SKM-1 (cell line): ENCODE measurements at regions not wholly inside any gene's neighbourhood (a gene's known extent, or its start where the extent isn't known, plus 50 kb on each side); places are given as distances from the start of the nearest gene placed in this dataset.
A peak's percentile ranks its signal among the peaks of the same experiment; 100 is the strongest.

Source experiments
- DNase-seq: peaks from one replicate; lab custom pipeline; 2025; ENCODE audit not compliant: unreplicated experiment; lab: John Stamatoyannopoulos, UW

DNA sequence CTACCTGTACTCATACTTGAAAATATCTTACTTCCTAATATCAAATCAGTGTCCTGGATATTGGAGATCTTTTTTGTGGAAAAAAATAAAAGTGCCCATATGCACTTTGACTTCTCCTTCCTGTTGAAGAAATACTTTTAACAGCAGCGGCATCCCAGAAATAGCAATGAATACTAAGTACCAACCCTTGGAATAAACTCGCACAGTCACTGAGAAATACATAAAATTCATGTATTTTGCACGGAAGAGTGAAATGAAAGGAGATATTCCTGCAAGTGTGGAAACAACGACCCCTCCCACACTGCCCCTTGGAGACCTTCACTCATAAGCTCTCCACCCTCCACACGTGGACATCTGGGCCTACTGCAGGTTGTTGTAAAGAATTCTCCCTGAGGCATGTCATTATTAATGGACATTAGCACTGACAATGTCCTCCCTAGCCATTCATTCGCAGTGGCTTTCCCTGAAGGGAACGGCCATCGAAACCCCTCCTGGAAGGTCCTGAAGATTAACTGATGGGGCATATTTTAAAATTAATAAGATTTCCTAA is 407.6 kb upstream of the PFKP start:
- no peak for DNase-seq

DNA sequence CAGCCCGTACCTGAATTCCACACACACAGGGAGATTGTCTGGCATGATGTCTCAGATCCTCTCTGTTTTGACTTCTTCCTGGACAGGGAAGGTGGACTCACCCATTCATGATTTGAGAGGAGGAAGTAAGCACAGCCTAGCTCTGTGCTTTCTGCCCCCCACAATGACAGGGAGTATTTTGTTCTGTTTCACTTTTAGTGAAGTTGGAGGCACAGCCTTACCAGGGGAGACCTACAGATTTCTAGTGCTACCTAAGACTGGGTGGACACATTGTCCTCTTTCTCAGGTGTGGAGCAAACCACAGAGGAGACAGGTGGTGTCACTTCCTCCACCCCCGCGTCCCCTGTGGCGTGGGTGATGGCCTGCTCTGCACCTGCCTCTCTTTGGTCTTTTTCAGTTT is 408.6 kb upstream of the PFKP start:
- no peak for DNase-seq

DNA sequence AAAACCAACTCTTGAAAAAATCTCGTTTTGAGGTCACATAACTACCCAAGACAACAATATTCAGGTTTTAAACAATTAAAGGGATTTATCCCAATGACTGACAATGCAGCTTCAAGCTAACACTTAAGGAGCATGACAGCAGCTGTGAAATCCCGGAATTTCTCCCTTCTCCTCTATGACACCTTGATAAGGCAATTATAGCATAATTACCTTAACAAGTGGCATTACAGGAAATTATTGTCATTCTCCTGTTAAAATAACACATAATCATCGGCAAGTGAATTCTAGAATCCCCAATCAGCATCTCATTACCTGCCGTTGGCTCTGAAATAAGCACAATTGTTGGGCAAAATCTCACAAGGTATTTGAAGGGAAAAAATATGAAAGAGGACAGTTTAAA is 417.0 kb upstream of the PFKP start:
- no peak for DNase-seq

DNA sequence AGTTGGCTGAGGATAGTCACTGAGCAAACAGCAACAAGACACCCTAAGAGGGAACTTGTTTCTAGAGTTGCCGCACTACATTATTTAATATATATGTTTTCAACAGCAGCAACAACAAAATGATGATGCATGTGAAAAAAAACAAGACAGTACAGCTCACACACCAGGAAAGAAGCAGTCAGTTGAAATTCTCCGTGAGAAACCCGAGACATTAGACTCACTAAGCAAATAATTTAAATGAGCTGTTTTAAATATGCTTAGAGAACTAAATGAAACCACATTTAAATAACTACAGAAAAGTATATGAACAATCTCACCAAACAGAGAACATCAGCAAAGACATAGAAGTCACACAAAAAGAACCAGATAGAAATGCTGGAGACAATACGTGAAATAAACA is 426.3 kb upstream of the PFKP start:
- DNase-seq = no peak

DNA sequence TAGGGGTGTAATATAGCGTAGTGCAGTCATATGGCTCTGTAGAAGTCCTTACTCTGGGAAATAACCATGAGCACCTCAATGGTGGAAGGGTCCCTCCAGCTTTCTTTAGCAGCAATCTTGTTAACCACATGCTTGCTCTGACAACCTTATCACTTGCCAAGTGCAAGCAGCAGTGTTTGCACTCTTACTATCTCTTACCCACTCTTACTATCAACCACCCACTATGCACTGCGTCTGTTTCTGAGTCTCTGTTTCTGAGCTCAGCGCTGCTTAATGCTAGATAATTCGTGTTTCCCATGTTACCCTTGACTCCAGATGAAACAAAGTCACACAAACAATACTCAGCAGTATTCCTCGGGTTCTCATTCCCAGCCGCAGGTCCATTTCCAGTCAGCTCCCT is 433.7 kb upstream of the PFKP start:
- no peak for DNase-seq

DNA sequence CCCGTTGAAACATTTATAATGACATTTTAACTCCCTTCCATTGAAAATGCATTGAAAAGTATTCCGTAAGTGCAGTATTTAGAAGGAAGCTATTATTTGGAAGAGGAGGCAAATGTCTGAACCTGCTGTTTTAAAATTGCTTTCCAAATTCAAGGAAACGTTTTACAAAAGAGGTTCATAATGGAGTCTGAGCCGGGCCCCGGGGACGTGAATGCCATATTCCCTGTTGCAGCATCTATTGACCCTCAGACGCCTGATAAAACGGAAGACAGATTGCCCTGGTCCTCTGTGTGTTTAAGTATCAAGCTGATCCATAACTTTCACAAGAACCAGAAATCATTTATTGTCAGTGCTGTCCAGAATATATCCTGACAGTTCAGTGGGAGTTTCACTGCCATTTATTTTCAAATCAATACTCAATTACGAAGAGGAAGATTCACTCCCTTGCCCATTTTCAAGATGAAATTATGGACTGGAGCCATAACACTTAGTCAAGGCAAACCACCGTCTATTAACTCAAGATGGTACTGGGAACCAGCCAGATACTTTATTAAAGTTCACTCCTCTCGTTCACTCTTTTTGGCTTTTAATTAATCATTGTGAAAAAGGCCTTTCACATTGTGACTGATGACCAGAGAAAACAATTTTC is 435.7 kb upstream of the PFKP start:
- no peak for DNase-seq

DNA sequence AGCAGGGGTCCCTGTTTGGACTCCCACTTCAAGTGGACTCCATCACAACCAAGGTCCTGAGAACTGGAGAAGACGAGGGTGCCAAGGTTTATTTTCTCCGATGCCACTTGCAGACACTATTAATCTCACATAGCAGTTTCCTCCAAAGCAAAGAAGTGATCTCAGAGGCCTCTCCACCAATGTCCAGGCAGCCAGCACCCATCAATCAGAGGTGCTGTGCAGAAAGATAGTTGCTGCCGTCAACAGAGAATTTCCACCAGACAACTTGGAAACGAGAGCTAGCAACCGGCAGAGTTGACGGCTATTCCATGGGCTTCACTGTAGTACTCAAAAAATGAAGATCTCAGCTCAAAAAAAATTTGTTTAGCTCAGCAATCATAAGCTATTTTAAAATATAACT is 438.6 kb upstream of the PFKP start:
- no peak for DNase-seq

DNA sequence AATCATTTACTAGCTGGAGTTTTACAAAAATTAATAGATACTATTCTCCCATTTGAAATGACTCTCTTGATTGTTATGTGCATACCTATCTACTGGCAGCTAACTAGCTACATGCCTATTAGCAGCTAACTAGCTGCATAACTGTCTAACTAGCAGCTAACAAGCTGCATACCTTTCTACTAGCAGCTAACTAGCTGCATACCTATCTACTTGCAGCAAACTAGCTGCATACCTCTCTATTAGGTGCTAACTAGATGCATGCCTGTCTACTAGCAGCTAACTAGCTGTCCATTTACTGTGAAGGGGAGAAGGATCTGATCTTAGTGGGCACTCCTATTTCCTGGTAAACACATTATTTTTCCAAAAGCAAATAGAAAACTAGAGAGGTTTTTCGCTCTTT is 439.4 kb upstream of the PFKP start:
- no peak for DNase-seq

DNA sequence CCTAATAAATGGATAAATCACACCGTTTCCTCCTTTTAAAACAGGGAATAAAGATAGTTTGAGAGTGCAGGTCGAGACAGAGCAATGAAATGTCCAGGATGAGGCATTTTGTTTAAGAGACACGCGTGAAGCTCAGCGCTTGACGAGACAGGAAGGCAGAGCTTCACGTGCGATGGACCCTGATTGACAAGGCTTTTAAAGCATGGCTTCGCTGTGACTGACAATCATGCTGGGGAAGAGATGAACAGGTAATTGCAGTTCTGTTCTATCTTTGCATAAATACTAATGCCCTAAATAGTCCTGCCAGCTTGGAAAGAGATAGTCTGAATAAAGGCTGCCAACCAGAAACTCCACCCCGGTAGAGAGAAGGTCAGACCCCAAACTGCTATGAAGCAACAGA is 442.3 kb upstream of the PFKP start:
- no peak for DNase-seq

DNA sequence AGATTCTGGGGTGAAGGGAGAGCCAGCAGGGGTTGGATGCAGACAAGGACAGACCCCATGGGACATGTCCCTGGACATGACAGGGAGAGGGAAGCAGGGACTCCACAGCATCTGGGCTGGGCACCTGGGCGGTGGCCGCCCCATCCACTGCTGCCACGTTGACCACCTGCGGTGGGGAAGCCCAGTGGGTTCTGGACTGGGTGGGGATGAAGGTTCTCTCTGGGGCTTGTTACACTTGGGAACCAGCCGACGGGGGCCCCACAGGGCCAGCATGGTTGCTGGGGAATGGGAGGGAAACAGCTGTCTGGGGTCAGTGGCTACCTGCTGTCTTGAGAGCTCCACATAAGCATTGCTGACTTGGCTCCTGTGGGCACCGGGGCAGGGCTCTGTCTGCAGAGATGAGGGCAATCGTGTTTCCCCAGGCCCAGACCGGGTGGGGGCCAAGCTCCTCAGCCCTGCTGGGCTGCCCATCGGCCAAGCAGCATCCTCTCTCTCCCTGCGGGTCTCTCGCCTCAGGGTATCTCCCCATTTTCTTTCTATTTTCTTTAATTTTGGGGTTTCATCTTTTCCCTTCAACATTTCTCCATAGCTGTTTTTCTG is 443.6 kb upstream of the PFKP start:
- no peak for DNase-seq

DNA sequence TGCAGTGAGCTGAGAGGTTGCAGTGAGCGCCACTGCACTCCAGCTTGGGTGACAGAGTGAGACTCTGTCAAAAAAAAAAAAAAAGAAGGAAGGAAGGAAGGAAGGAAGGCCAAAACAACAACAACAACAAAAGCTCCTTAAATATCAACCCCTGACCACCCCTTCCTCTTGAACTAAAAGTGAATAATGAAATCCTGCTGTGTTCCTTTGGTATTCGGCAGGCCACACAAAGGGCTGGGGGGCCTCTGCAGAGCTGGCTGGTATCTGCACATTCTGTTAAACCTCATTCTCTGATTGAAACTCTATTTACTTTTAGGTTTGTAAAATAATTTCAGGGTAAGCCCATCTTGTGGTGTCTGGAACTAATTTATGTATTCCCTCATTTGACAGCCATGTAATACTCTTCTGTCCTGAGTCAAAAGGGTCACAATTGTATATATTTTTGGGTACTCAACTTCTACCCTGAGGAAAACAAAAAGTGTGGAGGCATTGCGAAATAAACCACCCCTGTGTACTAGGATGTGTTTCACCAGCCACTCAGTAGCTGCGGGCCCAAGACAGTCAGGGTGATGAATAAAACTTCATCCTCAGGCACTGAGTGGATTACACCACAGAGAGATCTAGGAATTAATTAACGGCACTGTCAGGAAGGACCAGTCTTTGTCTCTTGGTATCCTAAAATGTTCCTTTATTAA is 446.4 kb upstream of the PFKP start:
- no peak for DNase-seq

DNA sequence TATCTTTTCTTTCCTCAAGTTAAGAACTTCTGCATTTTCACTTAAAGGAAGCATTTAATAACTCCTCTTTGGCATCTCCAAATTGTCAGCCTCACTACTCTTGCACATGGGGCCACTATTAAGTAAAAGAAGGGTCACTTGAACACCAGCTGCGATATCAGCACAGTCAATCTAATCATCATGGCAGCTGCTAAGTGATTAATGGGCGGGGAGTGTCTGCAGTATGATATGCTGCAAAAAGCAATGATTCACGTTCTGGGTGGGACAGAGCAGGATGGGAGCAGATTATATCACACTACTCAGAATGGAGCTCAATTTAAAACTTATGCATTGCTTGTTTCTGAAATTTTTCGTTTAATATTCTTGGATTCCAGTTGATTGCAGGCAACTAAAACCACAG is 447.4 kb upstream of the PFKP start:
- DNase-seq = no peak

DNA sequence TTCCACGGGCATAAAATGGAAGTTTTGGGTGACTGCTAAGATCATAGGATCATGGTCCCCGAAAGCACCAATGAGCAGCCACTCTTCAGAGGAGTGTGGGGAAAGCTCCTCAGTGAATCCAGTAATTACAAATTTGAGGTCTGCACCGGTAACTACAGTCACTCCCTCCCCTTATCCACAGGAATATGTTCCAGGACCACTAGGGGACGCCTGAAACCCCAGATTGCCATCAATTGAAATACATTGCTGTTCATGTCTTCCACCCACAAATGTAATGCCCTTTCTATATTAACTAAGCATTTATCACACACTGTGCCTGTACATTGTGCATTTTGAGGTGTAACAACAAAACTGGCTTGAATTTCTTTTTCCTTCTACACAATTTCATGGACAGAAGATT is 447.9 kb upstream of the PFKP start:
- DNase-seq = peak; percentile 0

DNA sequence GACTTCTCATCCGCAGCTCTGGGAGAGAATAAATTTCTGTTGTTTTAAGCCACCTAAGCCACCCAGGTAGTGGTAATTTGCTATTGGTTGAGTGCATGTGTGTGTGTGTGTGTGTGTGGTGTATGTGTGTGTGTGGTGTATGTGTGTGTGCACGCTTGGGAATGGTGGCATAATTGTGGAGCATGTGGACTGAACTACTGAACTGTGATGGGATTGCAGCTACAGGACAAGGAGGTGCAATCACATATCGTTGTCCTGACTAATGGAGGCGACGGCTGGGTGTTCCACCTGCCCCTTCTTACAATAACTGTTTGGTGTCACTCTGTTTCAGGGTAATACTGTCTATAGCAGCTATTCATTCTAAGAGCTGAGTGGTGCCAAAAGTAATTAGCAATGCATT is 448.7 kb upstream of the PFKP start:
- no peak for DNase-seq

DNA sequence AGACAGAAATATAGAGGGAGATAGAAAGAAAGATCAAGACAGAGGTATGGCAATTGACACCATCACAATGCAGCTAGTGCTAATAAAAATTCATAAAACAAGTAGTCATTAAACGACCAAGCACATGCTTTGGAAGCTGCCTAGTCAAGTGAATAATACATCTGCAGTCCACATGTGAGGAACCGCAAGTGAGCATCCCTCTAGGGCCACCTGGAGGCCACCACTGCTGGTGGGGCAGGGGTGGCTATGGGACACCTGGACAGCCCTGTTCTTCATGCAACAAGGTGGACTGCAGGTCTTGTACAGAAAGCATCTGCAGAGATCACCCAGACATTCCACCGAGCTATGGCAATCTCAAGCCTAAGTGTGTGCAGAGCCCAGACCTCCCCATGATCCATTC is 451.1 kb upstream of the PFKP start:
- DNase-seq = no peak

DNA sequence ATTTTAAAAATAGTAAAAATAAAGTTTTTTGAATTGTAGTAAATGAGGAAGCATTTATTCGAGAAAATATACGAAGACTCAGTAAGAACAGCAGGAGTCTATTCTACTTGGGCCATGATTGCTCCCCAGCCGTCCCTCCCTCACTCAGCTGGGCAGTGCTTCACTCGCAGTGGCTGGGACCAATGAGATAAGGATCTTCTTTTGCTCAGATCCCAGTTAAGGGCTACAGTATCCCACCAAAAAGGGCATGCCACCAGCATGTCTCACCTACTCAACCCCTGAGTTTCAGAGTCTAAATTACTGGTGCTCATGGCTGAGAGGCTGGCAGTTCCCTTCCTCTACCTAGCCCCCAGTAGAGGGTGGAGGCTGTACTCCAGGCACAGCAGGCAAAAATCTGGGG is 455.7 kb upstream of the PFKP start:
- no peak for DNase-seq

DNA sequence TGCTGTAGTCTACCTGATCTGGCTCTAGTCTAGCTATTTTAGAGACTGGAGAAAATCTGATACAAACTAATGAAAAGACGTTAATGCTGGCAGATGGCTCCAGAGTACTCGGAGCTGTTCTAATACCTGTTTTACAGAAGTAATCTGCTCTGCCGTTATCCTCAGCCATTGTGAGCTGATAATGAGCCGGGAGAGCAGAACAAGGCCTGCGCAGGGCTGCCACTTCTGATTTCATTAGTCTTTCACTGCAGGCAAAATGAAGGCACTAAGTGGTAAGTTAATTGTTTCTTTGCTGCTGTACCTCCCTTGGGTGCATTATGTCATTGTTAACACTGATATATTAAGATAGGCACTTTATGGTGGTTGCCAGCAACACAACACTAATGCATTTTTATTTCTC is 456.4 kb upstream of the PFKP start:
- DNase-seq = no peak

DNA sequence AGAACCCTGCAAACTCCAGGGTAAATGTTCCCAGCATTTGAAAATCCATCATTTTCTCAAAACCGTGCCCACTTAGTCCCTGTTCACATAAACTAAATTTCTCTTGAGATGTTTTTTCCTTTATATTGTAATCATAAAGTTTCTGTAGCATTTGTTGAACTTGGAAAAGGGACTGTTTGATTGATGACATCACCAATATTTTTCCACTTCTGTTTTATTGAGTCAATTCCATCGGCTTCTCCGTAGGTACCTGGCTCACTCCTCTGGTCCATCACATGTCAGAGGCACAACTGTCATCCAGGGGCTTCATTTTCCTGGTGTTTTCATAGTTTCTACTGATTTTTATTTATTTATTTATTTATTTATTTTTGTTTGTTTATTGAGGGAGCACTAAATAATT is 462.5 kb upstream of the PFKP start:
- DNase-seq = no peak

DNA sequence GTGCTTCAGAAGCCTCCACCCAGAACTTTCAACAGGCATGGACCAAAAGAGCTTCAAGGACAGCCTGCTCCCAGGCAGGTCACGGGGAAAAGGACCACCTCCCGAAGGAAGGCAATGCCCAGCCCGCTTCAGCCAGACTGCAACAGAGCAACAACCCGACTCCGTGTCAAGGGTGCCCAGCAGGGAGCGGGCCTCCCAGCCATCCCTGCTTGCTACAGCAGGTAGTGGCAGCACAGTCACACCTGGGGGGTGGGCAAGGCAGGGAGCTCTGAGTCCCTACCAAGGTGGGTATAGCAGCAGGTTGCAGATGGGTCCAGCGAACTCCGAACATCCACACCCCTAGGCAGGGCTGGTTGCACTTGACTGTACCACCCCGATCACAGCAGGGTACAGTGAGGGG is 467.8 kb upstream of the PFKP start:
- no peak for DNase-seq

DNA sequence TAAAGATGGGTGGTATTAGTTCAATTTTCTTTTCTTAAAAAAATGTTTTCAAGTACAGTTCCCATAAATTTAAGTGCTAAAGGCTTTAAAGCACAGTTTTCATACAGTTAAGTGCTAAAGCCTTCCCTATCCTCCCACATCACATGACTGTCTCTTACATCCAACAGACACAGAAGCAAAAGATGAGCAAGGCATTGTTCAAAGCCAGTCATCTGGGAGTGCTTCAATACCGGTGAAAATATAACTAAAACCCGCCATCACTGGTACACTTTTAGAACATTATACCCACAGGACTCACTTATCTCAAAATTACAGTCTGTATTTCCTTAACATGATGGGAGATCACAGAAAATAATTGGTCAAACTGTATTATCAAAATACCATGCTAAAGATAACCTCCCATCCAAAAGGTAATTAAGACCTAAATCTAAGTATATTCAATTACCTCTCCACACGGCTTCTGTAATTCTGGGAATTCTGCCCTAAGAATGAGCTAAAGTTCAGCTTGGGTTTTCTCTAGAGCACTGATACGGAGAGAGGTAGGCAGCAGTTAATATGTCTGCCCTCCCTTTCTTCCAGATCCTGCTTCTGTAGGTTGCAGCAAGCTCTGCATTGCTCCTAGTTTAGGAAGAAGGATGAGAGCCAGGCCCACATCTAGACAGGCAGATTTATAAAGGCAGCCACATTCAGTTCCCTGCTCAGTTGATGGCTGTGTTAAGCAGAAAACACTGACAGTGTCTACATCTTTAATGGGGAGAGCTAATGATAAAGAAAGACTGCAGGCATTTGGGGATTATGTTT is 474.8 kb upstream of the PFKP start:
- no peak for DNase-seq

DNA sequence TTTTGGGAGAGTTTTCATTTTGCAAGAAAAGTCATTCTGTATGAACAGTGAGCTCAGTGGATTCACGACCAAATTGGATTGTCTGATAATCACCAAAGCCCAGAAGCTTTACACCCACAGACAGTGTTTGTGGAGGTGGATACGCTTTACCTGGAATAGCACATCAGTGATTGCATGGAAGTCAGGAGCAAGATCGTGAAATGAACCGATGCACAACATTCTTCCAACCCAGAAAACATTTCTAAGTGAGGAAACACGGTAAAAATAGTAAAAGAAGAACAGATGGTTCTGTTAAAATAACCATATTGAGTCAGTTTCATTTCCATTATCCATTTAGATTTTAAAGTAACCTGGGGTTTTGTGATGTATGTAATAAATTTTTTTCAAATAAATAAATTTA is 478.2 kb upstream of the PFKP start:
- no peak for DNase-seq

DNA sequence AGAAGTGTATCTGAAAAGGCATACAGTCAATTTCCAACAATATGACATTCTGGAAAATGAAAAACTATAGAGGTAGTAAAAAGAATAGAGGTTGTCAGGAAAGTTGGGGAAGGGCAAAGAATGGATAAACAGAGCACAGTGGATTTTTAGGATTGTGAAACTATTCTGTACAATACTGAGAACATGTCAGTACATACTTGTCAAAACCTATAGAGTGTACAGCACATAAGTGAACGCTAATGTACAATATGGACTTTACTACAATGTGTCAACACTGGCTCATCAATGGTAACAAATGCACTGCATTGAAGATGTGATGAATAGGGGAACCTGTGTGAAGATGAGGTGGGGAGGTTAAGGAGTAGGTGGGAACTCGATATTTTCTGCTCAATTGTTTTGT is 483.0 kb upstream of the PFKP start:
- DNase-seq = no peak
